Prostate gland (tissue), 1 donor: ENCODE measurements at regions not wholly inside any gene's neighbourhood (a gene's known extent, or its start where the extent isn't known, plus 50 kb on each side); places are given as distances from the start of the nearest gene placed in this dataset.
"Not testable (repeated sequence)": the region's sequence is repeated elsewhere in the genome, so short reads cannot be mapped to it uniquely, and the experiment has no call there.

Source experiments
- POLR2A ChIP-seq: fragments of 450-650 bp; IDR thresholded peaks from one replicate; pipeline ENCODE4 v1.6.1; 2016; ENCODE audit warnings: antibody characterized with exemption, mild to moderate bottlenecking
- POLR2AphosphoS5 ChIP-seq: sonication (generic); formaldehyde crosslinking; IDR thresholded peaks from one replicate; pipeline ENCODE4 v1.6.1; 2017; ENCODE audit warnings: antibody characterized with exemption

DNA sequence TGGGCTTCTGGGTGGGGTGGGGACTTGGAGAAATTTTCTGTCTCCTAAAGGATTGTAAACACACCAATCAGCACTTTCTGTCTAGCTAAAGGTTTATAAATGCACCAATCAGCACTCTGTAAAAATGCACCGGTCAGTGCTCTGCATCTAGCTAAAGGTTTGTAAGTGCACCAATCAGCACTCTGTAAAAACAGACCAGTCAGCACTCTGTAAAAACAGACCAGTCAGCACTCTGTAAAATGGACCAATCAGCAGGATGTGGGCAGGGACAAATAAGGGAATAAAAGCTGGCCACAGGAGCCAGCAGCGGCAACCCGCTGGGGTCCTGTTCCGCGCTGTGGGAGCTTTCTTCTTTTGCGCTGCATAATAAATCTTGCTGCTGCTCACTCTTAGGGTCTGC lies 63.0 kb upstream of the MAP9 start:
- not testable (repeated sequence) for TF ChIP-seq POLR2A, POLR2AphosphoS5
